ENCODE measurements at regions not wholly inside any gene's neighbourhood (a gene's known extent, or its start where the extent isn't known, plus 50 kb on each side); places are given as distances from the start of the nearest gene placed in this dataset.

DNA sequence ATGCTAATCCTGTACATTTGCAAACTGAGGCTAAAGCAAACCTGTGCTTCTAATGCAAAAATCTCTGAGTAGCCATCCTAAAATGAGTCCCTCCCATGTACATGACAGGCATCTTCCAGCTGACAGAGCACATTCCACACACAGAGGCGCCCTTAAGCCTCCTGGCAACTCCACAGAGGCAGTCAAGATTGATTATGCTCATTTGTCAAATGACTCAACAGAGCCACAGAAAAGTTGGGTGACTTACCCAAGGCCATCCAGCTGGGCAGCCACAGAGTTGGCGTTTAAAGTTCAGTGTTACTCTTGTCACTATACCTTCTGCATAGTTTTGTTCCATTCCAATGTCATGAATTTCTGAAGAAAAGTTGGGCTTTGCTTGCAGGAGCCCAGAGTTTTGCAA is 394.6 kb upstream of the FGF13 start:
- no peak for TF ChIP-seq EZH2phosphoT487 (IDR thresholded peaks at IDR 0.05; ENCODE audit: low read depth, severe bottlenecking, unreplicated experiment)
- TF ChIP-seq, protein P1, sequence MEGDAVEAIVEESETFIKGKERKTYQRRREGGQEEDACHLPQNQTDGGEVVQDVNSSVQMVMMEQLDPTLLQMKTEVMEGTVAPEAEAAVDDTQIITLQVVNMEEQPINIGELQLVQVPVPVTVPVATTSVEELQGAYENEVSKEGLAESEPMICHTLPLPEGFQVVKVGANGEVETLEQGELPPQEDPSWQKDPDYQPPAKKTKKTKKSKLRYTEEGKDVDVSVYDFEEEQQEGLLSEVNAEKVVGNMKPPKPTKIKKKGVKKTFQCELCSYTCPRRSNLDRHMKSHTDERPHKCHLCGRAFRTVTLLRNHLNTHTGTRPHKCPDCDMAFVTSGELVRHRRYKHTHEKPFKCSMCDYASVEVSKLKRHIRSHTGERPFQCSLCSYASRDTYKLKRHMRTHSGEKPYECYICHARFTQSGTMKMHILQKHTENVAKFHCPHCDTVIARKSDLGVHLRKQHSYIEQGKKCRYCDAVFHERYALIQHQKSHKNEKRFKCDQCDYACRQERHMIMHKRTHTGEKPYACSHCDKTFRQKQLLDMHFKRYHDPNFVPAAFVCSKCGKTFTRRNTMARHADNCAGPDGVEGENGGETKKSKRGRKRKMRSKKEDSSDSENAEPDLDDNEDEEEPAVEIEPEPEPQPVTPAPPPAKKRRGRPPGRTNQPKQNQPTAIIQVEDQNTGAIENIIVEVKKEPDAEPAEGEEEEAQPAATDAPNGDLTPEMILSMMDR (IDR thresholded peaks at IDR 0.05; ENCODE audit: poor library complexity) = no peak
